ENCODE measurements at regions not wholly inside any gene's neighbourhood (a gene's known extent, or its start where the extent isn't known, plus 50 kb on each side); places are given as distances from the start of the nearest gene placed in this dataset.

DNA sequence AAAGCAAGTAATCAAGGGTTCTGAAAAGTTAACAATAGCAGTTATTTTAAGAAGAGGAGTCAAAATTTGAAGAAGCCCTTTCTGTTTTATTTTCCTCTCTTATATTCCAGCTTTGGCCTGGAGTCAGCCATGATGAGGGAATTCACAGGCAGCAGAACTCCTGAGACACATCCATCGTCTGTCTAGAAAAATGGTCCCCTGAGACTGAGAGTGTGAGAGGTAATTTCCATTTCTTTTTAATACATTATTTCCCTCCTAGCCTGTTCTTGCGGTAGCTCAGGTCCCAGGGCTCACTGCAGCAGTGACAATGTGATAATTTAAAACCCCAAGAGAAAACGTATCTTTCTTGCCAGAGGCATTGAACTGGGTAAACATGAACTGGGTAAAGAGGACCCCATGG is 296.0 kb downstream of the SMOC2 start:
- no peak for DNase-seq

DNA sequence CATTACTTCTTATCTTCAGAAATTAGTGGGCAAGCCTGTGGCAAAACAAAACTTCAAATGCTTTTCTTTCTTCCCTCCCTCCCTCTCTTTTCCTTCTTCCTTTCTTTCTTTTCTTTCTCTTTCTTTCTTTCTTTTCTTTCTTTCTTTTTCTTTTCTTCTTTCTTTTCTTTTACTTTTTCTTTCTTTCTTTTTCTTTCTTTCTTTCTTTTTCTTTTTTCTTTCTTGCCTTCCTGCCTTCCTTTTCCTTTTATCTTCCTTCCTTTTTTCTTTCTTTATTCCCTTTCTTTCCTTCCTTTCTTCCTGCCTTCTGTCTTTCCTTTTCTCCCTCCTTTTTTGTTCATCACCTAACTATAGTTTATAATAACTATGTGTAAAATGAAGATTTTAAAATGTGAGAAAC is 295.1 kb downstream of the SMOC2 start:
- DNase-seq, result no peak

DNA sequence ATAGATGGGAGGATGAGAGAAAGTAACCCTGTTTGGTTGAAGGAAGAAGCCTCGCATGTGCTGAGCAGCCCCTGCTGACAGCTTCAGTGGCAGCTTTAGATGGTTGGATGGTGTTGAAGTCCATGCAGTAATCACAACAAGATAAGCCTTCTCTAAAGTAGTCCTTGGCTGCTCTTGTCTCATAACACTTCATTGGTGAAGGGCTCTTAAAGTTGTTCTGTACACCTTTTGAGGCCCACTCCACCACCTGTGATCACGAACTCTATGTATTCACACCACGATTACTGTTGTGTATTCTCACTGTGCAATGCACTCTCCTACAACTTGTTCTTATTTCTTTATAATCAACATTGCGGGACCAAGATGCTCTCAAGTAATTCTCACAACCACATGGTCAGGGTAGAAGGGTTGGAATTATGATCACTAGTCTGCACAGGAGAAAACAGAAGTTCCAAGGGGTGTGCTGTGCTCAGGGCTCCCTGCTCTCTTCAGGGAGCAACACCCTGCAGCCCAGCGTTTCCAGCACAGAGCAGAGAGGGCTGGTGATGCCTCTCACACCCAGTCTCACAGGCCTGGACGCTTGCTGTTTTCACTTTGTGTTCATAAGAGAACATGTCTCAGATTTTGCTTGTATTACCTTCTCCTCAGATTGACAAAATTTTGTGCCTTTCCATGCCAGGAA is 294.4 kb downstream of the SMOC2 start:
- DNase-seq, result no peak

DNA sequence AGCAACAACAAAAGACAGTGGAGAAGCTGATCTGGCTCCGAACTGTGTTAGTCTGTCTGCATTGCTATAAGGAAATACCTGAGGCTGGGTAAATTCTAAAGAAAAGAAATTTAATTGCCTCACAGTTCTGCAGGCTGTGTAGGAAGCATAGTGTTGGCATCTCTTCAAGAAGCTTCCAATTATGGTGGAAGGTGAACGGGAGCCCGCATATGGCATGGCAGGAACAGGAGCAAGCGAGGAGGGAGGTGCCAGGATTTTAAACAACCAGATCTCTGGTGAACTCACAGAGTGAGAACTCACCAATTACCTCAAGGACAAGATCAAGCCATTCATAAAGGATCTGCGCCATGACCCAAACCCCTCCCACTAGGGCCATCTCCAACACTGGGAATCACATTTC is 293.5 kb downstream of the SMOC2 start:
- no peak for DNase-seq

DNA sequence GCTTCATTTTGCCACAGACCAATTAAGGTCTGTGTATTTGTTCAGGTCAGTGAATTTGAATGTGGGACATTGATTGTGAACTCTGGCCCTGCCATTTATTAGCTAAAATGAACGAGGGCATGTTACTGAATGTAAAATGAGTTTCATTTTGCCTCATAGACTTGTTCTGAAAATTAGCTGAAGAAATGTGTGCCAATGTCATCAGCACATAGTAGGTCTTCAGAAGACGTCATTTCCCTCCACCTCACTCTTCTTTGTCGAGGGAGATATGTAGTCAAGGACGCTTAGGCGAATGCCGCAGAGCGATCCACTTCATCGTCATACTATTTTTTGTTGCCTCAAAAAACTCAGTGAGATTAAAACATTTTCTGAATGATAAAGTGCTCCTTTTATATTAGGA is 291.7 kb downstream of the SMOC2 start:
- no peak for DNase-seq

DNA sequence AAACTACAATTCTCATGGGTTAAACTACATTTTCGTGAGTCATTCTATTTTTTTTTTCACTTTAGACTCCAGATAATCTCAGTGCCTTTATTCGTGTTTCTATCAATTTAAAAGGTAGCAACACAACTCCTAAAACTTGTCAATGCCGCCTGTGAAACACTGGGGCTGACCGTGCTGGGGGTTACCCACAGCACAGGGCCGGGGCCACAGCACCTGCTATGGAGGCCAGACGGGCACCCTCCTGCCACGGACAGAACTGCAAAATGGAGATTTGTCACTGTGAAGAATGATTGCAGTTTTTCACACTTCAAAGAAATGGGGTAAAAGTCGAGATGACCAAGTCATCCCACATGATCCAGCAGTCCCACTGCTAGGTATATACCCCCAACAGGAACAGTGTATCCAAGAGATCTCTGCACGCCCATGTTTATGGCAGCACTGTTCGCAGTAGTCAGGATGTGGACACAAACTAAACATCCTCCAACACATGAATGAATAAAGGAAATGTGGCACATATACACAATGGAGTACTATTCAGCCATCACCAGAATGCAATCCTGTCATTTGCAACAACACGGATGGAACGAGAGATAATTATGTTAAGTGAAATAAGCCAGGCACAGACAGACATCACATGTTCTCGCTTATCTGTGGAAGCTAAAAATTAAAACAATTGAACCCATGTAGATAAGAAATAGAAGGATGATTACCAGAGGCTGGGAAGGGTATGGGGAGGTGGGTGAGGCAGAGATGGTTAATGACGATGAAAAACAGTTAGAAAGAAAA is 290.1 kb downstream of the SMOC2 start:
- no peak for DNase-seq

- no peak for DNase-seq
Measured at GRCh38 chr6:168728056-168728455, 287.1 kb downstream of the SMOC2 start.

- no peak for DNase-seq
Measured at GRCh38 chr6:168726312-168726856, 285.4 kb downstream of the SMOC2 start.

- DNase-seq, result no peak
Measured at GRCh38 chr6:168725802-168726201, 284.8 kb downstream of the SMOC2 start.

DNA sequence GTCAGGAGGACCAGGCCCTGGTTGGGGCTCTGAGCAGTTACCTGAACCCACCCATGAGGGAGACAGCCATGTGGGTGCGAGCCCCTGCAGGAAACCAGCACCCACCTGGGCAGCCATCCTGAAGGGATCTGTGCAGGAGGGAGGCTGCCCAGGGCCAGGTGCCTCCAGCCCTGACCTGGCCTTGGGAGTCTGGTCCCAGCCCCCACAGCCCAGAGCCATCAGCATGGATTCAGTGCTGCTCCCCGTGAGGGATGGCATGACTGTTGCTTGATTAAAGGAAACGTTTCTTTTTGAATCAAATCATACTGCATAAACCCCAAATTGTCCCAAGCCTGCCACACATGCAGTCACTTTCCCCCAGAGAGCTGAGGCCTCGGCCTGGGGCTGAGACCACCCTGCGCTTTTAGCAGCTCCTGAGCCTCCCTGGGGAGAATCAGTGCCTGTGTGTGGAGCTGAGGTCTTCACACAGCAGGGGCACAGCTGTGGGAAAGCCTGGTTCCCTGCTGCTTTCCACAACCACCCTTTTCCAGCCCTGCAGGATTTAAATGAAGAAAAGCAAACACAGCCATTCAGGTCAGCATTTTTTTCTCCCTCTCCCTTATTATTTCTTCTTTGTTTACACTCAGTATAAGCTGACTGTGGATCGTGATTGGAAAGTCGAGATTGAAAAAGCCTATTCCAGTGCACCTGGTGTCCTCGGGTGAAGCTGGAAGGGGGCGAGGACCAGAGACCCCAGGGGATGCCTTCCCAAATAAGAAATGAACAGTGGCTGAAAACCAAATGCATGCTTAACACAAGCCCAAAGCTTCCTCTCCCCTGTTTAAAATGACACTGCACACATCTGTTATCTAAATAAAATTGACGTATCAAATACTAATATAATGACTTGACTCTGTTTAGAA is 283.9 kb downstream of the SMOC2 start:
- DNase-seq, result no peak

GRCh38 chr6:168724033-168724432 is 283.0 kb downstream of the SMOC2 start:
- DNase-seq, result no peak

DNA sequence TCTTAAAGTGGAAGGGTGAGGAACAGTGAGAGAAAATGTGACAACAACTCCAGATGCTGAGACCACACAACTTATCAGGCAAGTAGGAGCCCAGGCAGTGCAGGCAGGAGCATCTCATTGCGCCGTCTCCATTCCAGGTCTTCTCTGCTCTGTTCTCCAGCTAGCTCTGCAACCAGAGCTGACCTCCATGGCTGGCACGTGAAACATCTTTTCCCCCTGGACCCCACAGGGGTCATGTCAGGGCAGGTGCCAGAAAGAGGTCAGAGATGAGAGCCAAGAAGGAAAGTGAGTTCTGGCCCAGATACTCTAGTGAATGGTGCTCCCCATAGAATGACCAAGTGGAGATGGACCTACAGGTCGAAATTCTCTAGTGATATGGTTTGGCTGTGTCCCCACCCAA is 281.4 kb downstream of the SMOC2 start:
- no peak for DNase-seq

GRCh38 chr6:168721571-168721970 is 280.6 kb downstream of the SMOC2 start:
- no peak for DNase-seq

DNA sequence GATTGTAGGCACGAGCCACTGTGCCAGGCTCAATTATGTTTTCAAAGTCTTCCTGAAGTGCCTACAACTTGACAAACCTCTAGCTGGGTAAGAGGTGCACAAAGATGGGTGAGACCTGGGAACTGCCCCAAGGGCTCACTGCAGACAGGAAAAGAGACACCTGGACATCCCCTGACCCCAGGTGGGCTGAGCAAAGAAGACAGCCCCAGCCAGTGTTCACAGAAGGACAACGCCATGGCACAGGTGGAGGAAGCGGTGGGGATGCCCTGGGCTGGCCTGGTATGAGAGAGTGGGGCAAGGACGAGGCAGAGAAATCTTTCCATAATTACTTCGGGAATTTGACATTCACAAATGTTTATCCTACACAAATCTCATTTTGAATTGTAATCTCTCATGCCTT is 278.9 kb downstream of the SMOC2 start:
- DNase-seq, result no peak

DNA sequence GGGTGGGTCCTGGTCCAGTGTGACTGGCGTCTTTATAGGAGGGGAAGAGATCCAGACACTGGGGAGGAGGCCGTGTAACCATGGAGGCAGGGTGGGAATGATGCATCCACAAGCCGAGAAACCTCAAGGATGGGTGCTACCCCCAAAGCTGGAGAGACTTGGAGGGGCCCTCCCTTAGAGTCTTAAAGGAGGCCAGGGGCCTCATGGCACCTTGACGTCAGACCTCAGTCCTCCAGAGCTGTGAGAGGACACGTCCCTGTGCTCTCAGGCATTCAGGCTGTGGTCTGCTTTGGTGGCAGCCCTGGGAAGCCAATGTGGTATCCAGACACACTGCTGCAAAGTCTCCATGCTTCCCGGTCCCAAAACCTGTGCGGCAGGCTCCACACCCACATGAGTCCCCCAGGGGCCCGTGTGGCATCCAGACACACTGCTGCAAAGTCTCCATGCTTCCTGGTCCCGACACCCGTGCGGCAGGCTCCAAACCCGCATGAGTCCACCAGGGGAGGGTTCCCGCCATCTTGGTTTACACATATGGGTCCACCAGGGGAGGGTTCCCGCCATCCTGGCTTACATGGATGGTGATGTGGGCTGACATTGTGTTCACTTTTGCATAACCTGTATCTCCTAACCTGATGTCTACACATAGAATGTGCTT is 278.0 kb downstream of the SMOC2 start:
- DNase-seq, result no peak
